NCI-H82 treated with DMSO at 0.1 percent for 48 hours (cell line): ENCODE measurements at regions not wholly inside any gene's neighbourhood (a gene's known extent, or its start where the extent isn't known, plus 50 kb on each side); places are given as distances from the start of the nearest gene placed in this dataset.

ENCODE experiments used
- DNase-seq: peaks from one replicate; lab custom pipeline; 2025; ENCODE audit not compliant: unreplicated experiment; lab: John Stamatoyannopoulos, UW

DNA sequence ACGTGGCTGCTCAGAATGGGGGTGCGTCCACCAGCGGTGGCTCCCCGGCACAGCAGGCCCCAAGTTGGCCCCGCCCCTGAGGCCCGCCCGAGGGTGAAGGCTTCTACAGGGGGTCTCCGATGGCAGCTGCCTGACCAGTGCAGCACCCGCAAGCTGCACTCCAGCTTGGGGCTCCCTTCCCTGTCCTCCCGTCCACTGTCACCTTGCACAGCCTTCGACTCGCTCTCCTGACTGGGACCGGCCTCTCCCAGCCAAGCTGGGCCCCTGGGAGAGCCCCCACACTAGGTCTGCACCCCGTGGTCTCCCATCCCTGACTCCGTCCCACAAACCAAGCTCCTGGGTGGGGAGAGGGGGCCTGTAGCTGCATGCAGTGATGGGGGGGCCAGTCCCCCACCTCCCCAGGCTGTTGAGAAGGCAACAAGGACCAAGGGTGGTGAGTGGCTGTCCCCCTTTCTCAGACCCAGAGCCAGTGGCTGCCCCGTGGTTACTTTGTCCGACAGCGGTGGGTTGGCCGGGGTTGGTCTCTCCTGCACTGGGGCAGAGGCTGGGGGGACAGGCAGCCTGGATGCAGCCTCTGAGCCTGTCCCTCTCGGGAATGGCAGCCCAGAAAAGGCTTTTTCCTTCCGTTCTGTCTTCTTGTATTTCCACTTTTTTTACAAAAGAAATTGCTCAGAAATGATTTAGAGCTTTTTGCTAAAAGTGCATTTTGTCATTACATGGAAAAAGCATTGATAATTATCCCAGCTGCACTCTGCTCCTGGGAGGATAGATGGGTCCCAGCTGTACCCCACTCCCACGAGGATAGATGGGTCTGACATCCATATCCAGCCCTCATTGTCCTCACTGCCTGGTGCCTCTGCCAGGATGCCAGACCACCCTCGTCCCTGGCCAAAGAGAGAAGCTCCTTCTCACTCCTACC, 217.0 kb downstream of the KIF26A start:
- DNase-seq, result no peak

DNA sequence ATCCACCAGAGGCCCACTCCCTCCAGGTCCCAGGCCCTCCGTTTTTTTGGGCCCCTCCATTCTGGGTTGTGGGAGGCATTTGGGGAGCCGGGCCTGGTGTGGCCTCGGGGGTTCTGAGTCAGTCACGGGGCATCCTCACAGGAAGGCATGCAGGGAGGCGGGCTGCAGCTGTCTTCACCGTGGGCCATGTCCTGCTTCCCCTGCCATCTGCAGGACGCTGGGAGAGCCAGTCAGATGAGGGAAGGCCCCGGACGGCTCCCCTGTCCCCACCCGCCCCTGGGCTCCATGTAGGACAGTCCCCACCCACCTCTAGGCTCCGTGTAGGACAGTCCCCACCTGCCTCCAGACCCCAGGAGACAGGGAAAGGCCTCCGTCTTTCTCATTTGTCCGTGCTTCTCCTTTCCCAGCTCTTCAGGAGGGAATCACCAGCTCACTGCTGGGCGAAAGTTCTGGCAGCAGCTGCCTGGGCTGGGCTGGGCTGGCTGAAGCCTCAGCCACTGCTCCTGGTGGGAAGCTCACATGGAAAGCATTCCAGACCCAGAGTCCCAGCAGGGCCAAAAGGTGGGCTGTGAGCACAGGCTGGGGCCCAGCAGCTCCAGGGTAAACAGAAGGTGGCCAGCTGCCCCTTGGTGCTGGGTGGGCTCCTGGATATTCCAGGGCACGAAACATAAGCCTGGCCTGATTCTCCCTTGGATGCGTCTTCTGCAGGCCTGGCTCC, 217.8 kb downstream of the KIF26A start:
- no peak for DNase-seq

- DNase-seq, result no peak
Observed at GRCh38 chr14:104356738-104357688, 218.6 kb downstream of the KIF26A start.

- no peak for DNase-seq
Observed at GRCh38 chr14:104357689-104358527, 219.5 kb downstream of the KIF26A start.

DNA sequence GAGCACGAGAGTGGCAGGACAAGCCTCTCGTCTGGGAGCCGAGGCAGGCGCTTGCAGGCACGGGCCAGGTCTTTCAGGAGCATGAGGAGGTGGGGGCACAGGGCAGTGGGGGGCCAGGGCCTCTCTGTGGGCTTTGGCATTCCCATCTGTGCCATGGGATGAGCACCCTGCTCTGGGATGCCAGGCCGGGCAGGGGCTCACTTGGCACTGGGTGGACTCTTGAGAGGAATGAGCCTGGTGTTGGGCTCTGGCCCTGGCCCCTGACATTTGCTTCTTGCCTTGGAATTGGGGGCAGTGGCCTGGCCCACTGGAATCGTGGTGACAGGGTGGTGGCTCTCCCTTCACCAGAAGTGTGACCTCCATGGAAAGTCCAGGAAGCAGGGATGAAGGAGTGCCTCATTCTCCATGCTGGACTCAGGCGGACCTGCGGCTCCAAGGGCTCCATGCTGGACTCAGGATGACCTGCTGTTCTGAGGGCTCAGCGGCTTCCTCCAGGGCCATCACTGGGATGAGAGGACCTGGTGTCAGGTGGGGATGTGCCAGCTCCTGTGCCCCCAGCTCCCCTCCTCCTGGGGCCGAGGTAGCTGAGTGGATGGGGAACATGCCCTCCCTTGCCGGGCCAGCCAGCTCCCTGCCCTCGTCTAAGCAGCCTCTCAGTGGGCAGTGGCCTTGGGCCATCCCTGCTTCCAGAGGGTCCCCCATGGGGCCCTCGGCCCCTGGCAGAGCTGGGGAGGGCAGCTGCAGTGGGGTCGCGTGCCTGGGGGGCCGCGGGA, 220.3 kb downstream of the KIF26A start:
- DNase-seq, result no peak

- DNase-seq, result no peak
Observed at GRCh38 chr14:104359301-104359968, 220.1 kb upstream of the C14orf180 start.

- DNase-seq, result no peak
Observed at GRCh38 chr14:104359969-104360442, 219.6 kb upstream of the C14orf180 start.

DNA sequence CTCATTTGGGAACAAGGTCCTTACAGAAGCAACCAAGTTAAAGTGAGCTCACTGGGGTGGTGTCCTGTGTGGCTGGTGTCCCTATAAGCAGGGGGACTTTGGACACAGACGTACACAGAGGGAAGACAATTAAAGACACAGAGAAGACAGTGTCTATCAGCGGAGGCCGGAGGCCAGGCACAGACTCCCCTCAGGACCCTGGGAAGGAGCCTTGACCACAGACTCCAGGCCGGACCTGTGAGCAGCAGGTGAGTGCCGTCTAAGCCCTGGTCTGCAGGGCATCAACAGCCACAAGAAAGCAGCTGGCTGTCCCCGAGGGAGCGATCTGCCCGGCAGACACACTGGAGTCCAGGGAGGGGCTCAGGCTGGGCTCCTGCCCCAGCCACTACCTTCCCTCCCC, 219.1 kb upstream of the C14orf180 start:
- no peak for DNase-seq

DNA sequence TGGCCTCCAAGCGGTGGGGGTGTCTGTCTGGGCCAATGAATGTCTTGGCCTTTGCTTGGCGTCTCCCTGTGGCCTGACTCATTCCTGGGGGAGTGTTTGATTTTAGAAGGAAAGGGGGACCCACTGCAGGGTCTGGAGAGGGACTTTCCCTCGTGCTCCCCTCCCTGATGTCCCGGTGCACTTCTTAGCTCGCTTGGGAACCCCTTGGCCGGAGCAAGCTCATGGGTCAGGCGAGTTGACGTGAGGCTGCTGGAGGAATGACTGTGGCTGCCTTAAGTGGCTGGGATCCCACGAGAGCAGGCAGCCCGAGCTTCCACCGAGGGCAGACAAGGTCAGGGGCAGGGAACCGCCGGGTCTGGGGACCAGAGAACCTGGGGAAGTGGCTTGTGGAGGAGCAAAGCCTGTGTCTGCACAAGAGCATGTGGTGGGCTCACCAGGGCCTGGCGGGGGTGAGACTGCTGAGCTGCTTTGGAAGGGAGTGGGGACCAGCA, 218.4 kb upstream of the C14orf180 start:
- no peak for DNase-seq

- no peak for DNase-seq
Observed at GRCh38 chr14:104361921-104362681, 217.5 kb upstream of the C14orf180 start.

- DNase-seq, result no peak
Observed at GRCh38 chr14:104362761-104363605, 216.6 kb upstream of the C14orf180 start.

GRCh38 chr14:104363891-104364760, 215.4 kb upstream of the C14orf180 start:
- DNase-seq, result no peak

- DNase-seq, result no peak
Observed at GRCh38 chr14:104364830-104365229, 214.7 kb upstream of the C14orf180 start.

DNA sequence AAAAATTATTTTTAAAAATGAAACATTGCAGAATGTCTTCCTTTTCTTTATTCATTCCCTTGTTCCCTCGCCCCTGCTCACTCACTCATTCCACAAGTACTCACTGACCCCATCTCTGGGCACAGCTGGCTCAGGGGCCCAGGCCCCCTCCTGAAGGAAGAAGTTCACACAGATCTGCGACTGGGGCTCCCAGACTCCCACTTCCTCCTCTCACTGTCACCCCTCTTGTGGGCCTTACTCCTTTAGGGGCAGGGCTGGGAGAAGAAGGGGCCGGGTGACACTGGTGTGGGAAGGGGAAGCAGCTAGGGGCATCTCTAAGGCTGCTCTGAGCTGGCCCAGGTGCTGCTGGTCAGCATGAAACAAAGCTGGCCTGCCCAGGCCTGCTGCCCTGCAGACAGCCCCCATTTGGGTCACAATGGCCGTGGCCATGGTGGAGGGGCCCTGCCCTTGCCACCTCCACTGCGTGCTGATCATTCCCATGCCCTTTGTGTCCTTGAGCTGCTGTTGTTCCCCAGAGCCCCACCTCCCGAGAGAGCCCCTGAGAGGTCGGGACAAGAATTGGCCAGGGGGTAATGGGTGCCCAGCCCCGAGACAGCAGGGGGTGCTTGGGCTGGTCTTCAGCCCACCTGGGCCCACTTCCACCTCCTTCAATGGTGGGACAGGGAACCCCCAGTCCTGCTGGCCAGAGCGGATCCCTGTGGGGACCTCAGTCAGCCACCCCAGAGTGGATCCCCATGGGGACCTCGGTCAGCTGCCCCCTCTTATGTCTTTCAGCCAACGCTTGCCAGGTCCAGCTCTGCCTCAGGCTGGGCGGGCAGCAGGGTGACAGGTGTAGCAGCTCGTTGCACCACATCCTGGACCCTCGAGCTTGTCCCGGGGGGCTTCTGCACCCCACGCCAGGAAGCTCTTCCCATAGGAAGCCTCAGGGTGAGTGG, 212.4 kb upstream of the C14orf180 start:
- DNase-seq, result no peak
